ENCODE measurements at regions not wholly inside any gene's neighbourhood (a gene's known extent, or its start where the extent isn't known, plus 50 kb on each side); places are given as distances from the start of the nearest gene placed in this dataset.

- no peaks in the 10 kb centered on the region for H3K36me3 ChIP-seq (ENCODE audit: insufficient read depth, low read length)
- Mint-ChIP-seq H3K4me3 (peak overlapping the region in 2 of 7 donors; percentile 31 to 55), H3K4me1 (peaks cover 24 to 40% (median 33%) of the 10 kb centered on the region in 3 donors), H3K27me3 (peaks cover 38 to 57% of the 10 kb centered on the region in 2 donors), H3K9me3 (peaks cover 0 to 5% (median 0%) of the 10 kb centered on the region in 5 donors), H3K36me3 (no peaks in the 10 kb centered on the region), H3K27ac (no peak overlapping the region)
- ChIA-PET POLR2A (no interaction called here), CTCF (no interaction called here)
- H3K27me3 ChIP-seq (ENCODE audit: insufficient read depth, low read length, poor library complexity, severe bottlenecking) = peaks cover 39% of the 10 kb centered on the region
- H3K4me1 ChIP-seq (ENCODE audit: insufficient read depth, low read length) = peaks cover 29% of the 10 kb centered on the region
- H3K9me3 ChIP-seq (ENCODE audit: low read length) = no peaks in the 10 kb centered on the region
- no peak overlapping the region for H3K4me3 ChIP-seq (ENCODE audit: low read length)
- DNase-seq = no peak
- H3K27ac ChIP-seq (ENCODE audit: low read depth, low read length) = no peak overlapping the region
Measured at GRCh38 chr14:101444116-101444515, 117.2 kb upstream of the DIO3 start.

DNA sequence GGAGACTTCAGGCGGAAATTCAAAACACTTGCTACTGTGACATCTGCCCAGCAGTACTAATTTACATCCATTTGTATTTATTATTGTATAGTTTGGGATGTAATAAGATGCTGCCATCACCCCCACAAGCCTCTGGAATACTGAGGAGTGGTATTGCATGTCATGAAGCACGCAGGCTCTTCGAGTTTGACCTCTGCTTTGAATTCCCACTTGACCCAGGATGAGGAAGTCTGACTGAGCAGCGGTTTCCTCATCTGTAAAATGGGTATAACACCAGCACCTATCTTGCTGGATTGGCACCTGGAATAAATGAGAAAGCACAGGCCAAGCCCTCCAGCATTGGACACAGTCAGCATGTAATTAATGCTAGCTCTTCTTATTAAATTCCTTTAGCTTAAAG is 116.0 kb upstream of the DIO3 start:
- H3K27me3 ChIP-seq (ENCODE audit: insufficient read depth, low read length, poor library complexity, severe bottlenecking) = peaks cover 48% of the 10 kb centered on the region
- Mint-ChIP-seq H3K4me3 (no peak overlapping the region), H3K9me3 (peaks cover 0 to 5% (median 0%) of the 10 kb centered on the region in 5 donors), H3K27ac (no peak overlapping the region), H3K4me1 (peaks cover 24 to 40% (median 33%) of the 10 kb centered on the region in 3 donors), H3K27me3 (peaks cover 45 to 68% of the 10 kb centered on the region in 2 donors), H3K36me3 (no peaks in the 10 kb centered on the region)
- no peak overlapping the region for H3K27ac ChIP-seq (ENCODE audit: low read depth, low read length)
- no peak for DNase-seq
- H3K4me1 ChIP-seq (ENCODE audit: insufficient read depth, low read length) = peaks cover 29% of the 10 kb centered on the region
- no peaks in the 10 kb centered on the region for H3K36me3 ChIP-seq (ENCODE audit: insufficient read depth, low read length)
- POLR2A ChIA-PET = no interaction called here
- CTCF ChIA-PET = no interaction called here
- H3K4me3 ChIP-seq (ENCODE audit: low read length) = no peak overlapping the region
- no peaks in the 10 kb centered on the region for H3K9me3 ChIP-seq (ENCODE audit: low read length)

GRCh38 chr14:101446387-101446969 is 114.8 kb upstream of the DIO3 start:
- no peak overlapping the region for H3K27ac Mint-ChIP-seq
- POLR2A ChIA-PET = no interaction called here
- no peaks in the 10 kb centered on the region for H3K36me3 Mint-ChIP-seq
- peak overlapping the region in 1 of 7 donors; percentile 8 for H3K4me3 Mint-ChIP-seq
- peaks cover 46 to 70% of the 10 kb centered on the region in 2 donors for H3K27me3 Mint-ChIP-seq
- Histone ChIP-seq H3K27me3 (ENCODE audit: insufficient read depth, low read length, poor library complexity, severe bottlenecking) (peaks cover 48% of the 10 kb centered on the region), H3K9me3 (ENCODE audit: low read length) (no peaks in the 10 kb centered on the region), H3K27ac (ENCODE audit: low read depth, low read length) (no peak overlapping the region), H3K36me3 (ENCODE audit: insufficient read depth, low read length) (no peaks in the 10 kb centered on the region), H3K4me3 (ENCODE audit: low read length) (no peak overlapping the region), H3K4me1 (ENCODE audit: insufficient read depth, low read length) (peaks cover 29% of the 10 kb centered on the region)
- CTCF ChIA-PET = interaction anchor here (1.4 kb wide), 1 partner anchor 10 kb away, joined by 3 read pairs; no protein-coding TSS in a partner anchor
- H3K9me3 Mint-ChIP-seq = peaks cover 0 to 5% (median 0%) of the 10 kb centered on the region in 5 donors
- peaks cover 24 to 34% (median 33%) of the 10 kb centered on the region in 3 donors for H3K4me1 Mint-ChIP-seq
- DNase-seq = no peak

- peaks cover 56 to 79% of the 10 kb centered on the region in 2 donors for H3K27me3 Mint-ChIP-seq
- ChIA-PET POLR2A (interaction anchor here (0.7 kb wide), 1 partner anchor 30 kb away, joined by 3 read pairs; no protein-coding TSS in a partner anchor), CTCF (no interaction called here)
- no peak for DNase-seq
- Histone ChIP-seq H3K4me3 (ENCODE audit: low read length) (no peak overlapping the region), H3K27me3 (ENCODE audit: insufficient read depth, low read length, poor library complexity, severe bottlenecking) (peaks cover 42% of the 10 kb centered on the region), H3K36me3 (ENCODE audit: insufficient read depth, low read length) (no peaks in the 10 kb centered on the region), H3K9me3 (ENCODE audit: low read length) (no peaks in the 10 kb centered on the region), H3K4me1 (ENCODE audit: insufficient read depth, low read length) (peaks cover 6% of the 10 kb centered on the region), H3K27ac (ENCODE audit: low read depth, low read length) (no peak overlapping the region)
- H3K27ac Mint-ChIP-seq = no peak overlapping the region
- H3K36me3 Mint-ChIP-seq = no peaks in the 10 kb centered on the region
- H3K4me1 Mint-ChIP-seq = peaks cover 5 to 11% (median 10%) of the 10 kb centered on the region in 3 donors
- no peak overlapping the region for H3K4me3 Mint-ChIP-seq
- peaks cover 0 to 1% (median 0%) of the 10 kb centered on the region in 5 donors for H3K9me3 Mint-ChIP-seq
Measured at GRCh38 chr14:101449114-101449513, 112.2 kb upstream of the DIO3 start.

GRCh38 chr14:101451166-101451565 is 110.1 kb upstream of the DIO3 start:
- H3K36me3 ChIP-seq (ENCODE audit: insufficient read depth, low read length) = no peaks in the 10 kb centered on the region
- H3K4me1 ChIP-seq (ENCODE audit: insufficient read depth, low read length) = no peaks in the 10 kb centered on the region
- no peak overlapping the region for H3K4me3 Mint-ChIP-seq
- CTCF ChIA-PET = no interaction called here
- H3K4me1 Mint-ChIP-seq = peaks cover 0 to 2% (median 2%) of the 10 kb centered on the region in 3 donors
- POLR2A ChIA-PET = no interaction called here
- no peaks in the 10 kb centered on the region for H3K9me3 ChIP-seq (ENCODE audit: low read length)
- no peaks in the 10 kb centered on the region for H3K36me3 Mint-ChIP-seq
- H3K9me3 Mint-ChIP-seq = no peaks in the 10 kb centered on the region
- no peak overlapping the region for H3K4me3 ChIP-seq (ENCODE audit: low read length)
- H3K27me3 Mint-ChIP-seq = peaks cover 66 to 90% of the 10 kb centered on the region in 2 donors
- H3K27ac Mint-ChIP-seq = no peak overlapping the region
- DNase-seq = no peak
- H3K27me3 ChIP-seq (ENCODE audit: insufficient read depth, low read length, poor library complexity, severe bottlenecking) = peaks cover 29% of the 10 kb centered on the region
- no peak overlapping the region for H3K27ac ChIP-seq (ENCODE audit: low read depth, low read length)

DNA sequence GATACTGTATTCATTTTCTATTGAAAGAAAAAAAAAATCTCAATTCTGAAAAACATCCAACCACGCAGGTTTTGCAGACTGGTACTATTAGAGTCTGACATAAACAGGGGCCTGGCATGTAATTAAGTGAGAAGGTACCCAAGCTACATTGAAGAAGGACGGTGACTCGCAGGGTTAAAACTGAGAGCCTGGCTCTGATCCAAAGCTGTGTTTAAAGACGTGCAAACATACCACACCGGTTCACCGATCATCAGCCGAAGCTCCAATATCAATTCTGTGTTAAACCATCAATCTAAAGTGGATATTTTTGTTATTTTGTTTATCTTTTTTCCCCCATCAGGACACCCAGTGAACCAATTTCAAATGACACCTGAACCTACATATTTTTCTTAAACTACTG is 108.1 kb upstream of the DIO3 start:
- POLR2A ChIA-PET = no interaction called here
- H3K27ac Mint-ChIP-seq = no peak overlapping the region
- CTCF ChIA-PET = no interaction called here
- DNase-seq = no peak
- H3K4me3 Mint-ChIP-seq = no peak overlapping the region
- no peaks in the 10 kb centered on the region for H3K9me3 Mint-ChIP-seq
- Histone ChIP-seq H3K4me3 (ENCODE audit: low read length) (no peak overlapping the region), H3K9me3 (ENCODE audit: low read length) (no peaks in the 10 kb centered on the region), H3K27me3 (ENCODE audit: insufficient read depth, low read length, poor library complexity, severe bottlenecking) (peaks cover 14% of the 10 kb centered on the region), H3K4me1 (ENCODE audit: insufficient read depth, low read length) (no peaks in the 10 kb centered on the region), H3K27ac (ENCODE audit: low read depth, low read length) (no peak overlapping the region), H3K36me3 (ENCODE audit: insufficient read depth, low read length) (no peaks in the 10 kb centered on the region)
- H3K36me3 Mint-ChIP-seq = no peaks in the 10 kb centered on the region
- H3K27me3 Mint-ChIP-seq = peaks cover 59 to 84% of the 10 kb centered on the region in 2 donors
- H3K4me1 Mint-ChIP-seq = peaks cover 3 to 9% (median 4%) of the 10 kb centered on the region in 3 donors

GRCh38 chr14:101454229-101454628 is 107.1 kb upstream of the DIO3 start:
- Mint-ChIP-seq H3K27me3 (peaks cover 58 to 75% of the 10 kb centered on the region in 2 donors), H3K4me1 (peaks cover 3 to 9% (median 4%) of the 10 kb centered on the region in 3 donors), H3K27ac (no peak overlapping the region), H3K36me3 (no peaks in the 10 kb centered on the region), H3K9me3 (no peaks in the 10 kb centered on the region), H3K4me3 (no peak overlapping the region)
- H3K36me3 ChIP-seq (ENCODE audit: insufficient read depth, low read length) = no peaks in the 10 kb centered on the region
- H3K4me3 ChIP-seq (ENCODE audit: low read length) = no peak overlapping the region
- DNase-seq = no peak
- H3K4me1 ChIP-seq (ENCODE audit: insufficient read depth, low read length) = no peaks in the 10 kb centered on the region
- ChIA-PET CTCF (no interaction called here), POLR2A (no interaction called here)
- no peaks in the 10 kb centered on the region for H3K9me3 ChIP-seq (ENCODE audit: low read length)
- peaks cover 12% of the 10 kb centered on the region for H3K27me3 ChIP-seq (ENCODE audit: insufficient read depth, low read length, poor library complexity, severe bottlenecking)
- H3K27ac ChIP-seq (ENCODE audit: low read depth, low read length) = no peak overlapping the region

- Histone ChIP-seq H3K27ac (ENCODE audit: low read depth, low read length) (no peak overlapping the region), H3K36me3 (ENCODE audit: insufficient read depth, low read length) (no peaks in the 10 kb centered on the region), H3K27me3 (ENCODE audit: insufficient read depth, low read length, poor library complexity, severe bottlenecking) (peaks cover 11% of the 10 kb centered on the region), H3K4me3 (ENCODE audit: low read length) (no peak overlapping the region), H3K4me1 (ENCODE audit: insufficient read depth, low read length) (no peaks in the 10 kb centered on the region), H3K9me3 (ENCODE audit: low read length) (no peaks in the 10 kb centered on the region)
- Mint-ChIP-seq H3K27me3 (peaks cover 65 to 69% of the 10 kb centered on the region in 2 donors), H3K27ac (no peak overlapping the region), H3K36me3 (no peaks in the 10 kb centered on the region), H3K9me3 (peaks cover 0 to 2% (median 0%) of the 10 kb centered on the region in 5 donors), H3K4me1 (peaks cover 3 to 9% (median 9%) of the 10 kb centered on the region in 3 donors), H3K4me3 (peak overlapping the region in 1 of 7 donors; percentile 38)
- no peak for DNase-seq
- ChIA-PET CTCF (interaction anchor here (0.8 kb wide), 1 partner anchor 10 kb away, joined by 3 read pairs; no protein-coding TSS in a partner anchor), POLR2A (no interaction called here)
Measured at GRCh38 chr14:101456246-101457175, 104.8 kb upstream of the DIO3 start.
